ENCODE measurements at regions not wholly inside any gene's neighbourhood (a gene's known extent, or its start where the extent isn't known, plus 50 kb on each side); places are given as distances from the start of the nearest gene placed in this dataset.
A peak's percentile ranks its signal among the peaks of the same experiment; 100 is the strongest.

- Histone ChIP-seq H3K27ac (no peak overlapping the region), H3K9ac (no peak overlapping the region), H3K9me3 (ENCODE audit: low read depth) (no peaks in the 10 kb centered on the region), H3K79me2 (ENCODE audit: low read depth) (no peaks in the 10 kb centered on the region), H3F3A (ENCODE audit: low read depth) (no peaks in the 10 kb centered on the region), H4K20me1 (ENCODE audit: low read depth) (no peaks in the 10 kb centered on the region), H3K4me2 (no peak overlapping the region), H3K4me1 (no peaks in the 10 kb centered on the region), H3K27me3 (no peaks in the 10 kb centered on the region), H3K36me3 (no peaks in the 10 kb centered on the region), H2AFZ (replicated peaks) (no peak overlapping the region), H3K4me3 (no peak overlapping the region)
- H3K27ac Mint-ChIP-seq: no peak overlapping the region
- H3K4me3 Mint-ChIP-seq: no peak overlapping the region
- DNase-seq (ENCODE audit: low spot score): no peak
- H3K4me1 Mint-ChIP-seq: peaks cover 8% of the 10 kb centered on the region
- H3K27me3 Mint-ChIP-seq (ENCODE audit: insufficient read depth, low read depth): no peaks in the 10 kb centered on the region
- no peaks in the 10 kb centered on the region for H3K36me3 Mint-ChIP-seq
- TF ChIP-seq EZH2 (IDR thresholded peaks at IDR 0.05): no peak
- TF ChIP-seq CTCF (IDR thresholded peaks at IDR 0.05): no peak
- TF ChIP-seq EZH2phosphoT487 (IDR thresholded peaks at IDR 0.05): no peak
- peaks cover 4% of the 10 kb centered on the region for H3K9me3 Mint-ChIP-seq
Measured at GRCh38 chr2:12795851-12796250, 79.1 kb downstream of the TRIB2 start.

GRCh38 chr2:12796657-12797056 lies 79.9 kb downstream of the TRIB2 start:
- TF ChIP-seq EZH2 (IDR thresholded peaks at IDR 0.05) (no peak), CTCF (IDR thresholded peaks at IDR 0.05) (no peak), EZH2phosphoT487 (IDR thresholded peaks at IDR 0.05) (no peak)

GRCh38 chr2:12797815-12798214 lies 81.1 kb downstream of the TRIB2 start:
- H3K27ac Mint-ChIP-seq: no peak overlapping the region
- no peaks in the 10 kb centered on the region for H4K20me1 ChIP-seq (ENCODE audit: low read depth)

More at GRCh38 chr2:12796657-12797056, 79.9 kb downstream of the TRIB2 start:
- no peaks in the 10 kb centered on the region for H3K79me2 ChIP-seq (ENCODE audit: low read depth)
- DNase-seq (ENCODE audit: low spot score): peak; percentile 38
- H3K27ac Mint-ChIP-seq: no peak overlapping the region
- no peaks in the 10 kb centered on the region for H3K9me3 ChIP-seq (ENCODE audit: low read depth)
- no peak overlapping the region for H3K4me2 ChIP-seq
- no peak overlapping the region for H3K4me3 ChIP-seq
- no peak overlapping the region for H3K4me3 Mint-ChIP-seq
- H3K9me3 Mint-ChIP-seq: peaks cover 10% of the 10 kb centered on the region
- H3K27ac ChIP-seq: no peak overlapping the region
- no peaks in the 10 kb centered on the region for H3K36me3 Mint-ChIP-seq
- H4K20me1 ChIP-seq (ENCODE audit: low read depth): no peaks in the 10 kb centered on the region
- H3K9ac ChIP-seq: no peak overlapping the region
- H2AFZ ChIP-seq (replicated peaks): no peak overlapping the region
- no peaks in the 10 kb centered on the region for H3K27me3 Mint-ChIP-seq (ENCODE audit: insufficient read depth, low read depth)
- no peaks in the 10 kb centered on the region for H3K4me1 ChIP-seq
- H3K27me3 ChIP-seq: no peaks in the 10 kb centered on the region
- H3F3A ChIP-seq (ENCODE audit: low read depth): no peaks in the 10 kb centered on the region
- H3K4me1 Mint-ChIP-seq: peaks cover 8% of the 10 kb centered on the region
- H3K36me3 ChIP-seq: no peaks in the 10 kb centered on the region

More at GRCh38 chr2:12797815-12798214, 81.1 kb downstream of the TRIB2 start:
- H3K27me3 ChIP-seq: no peaks in the 10 kb centered on the region
- DNase-seq (ENCODE audit: low spot score): no peak
- no peak overlapping the region for H3K4me3 Mint-ChIP-seq
- no peaks in the 10 kb centered on the region for H3K27me3 Mint-ChIP-seq (ENCODE audit: insufficient read depth, low read depth)
- no peaks in the 10 kb centered on the region for H3K4me1 ChIP-seq
- no peak for TF ChIP-seq EZH2phosphoT487 (IDR thresholded peaks at IDR 0.05)
- TF ChIP-seq CTCF (IDR thresholded peaks at IDR 0.05): no peak
- TF ChIP-seq EZH2 (IDR thresholded peaks at IDR 0.05): no peak
- no peaks in the 10 kb centered on the region for H3K79me2 ChIP-seq (ENCODE audit: low read depth)
- H3K9me3 Mint-ChIP-seq: peaks cover 15% of the 10 kb centered on the region
- H3K4me3 ChIP-seq: no peak overlapping the region
- H3K4me2 ChIP-seq: no peak overlapping the region
- no peak overlapping the region for H3K27ac ChIP-seq
- no peaks in the 10 kb centered on the region for H3K9me3 ChIP-seq (ENCODE audit: low read depth)
- H2AFZ ChIP-seq (replicated peaks): no peak overlapping the region
- no peaks in the 10 kb centered on the region for H3K36me3 Mint-ChIP-seq
- peaks cover 8% of the 10 kb centered on the region for H3K4me1 Mint-ChIP-seq
- H3F3A ChIP-seq (ENCODE audit: low read depth): no peaks in the 10 kb centered on the region
- no peaks in the 10 kb centered on the region for H3K36me3 ChIP-seq
- H3K9ac ChIP-seq: no peak overlapping the region
